Uterus (tissue), 2 donors: ENCODE measurements at regions not wholly inside any gene's neighbourhood (a gene's known extent, or its start where the extent isn't known, plus 50 kb on each side); places are given as distances from the start of the nearest gene placed in this dataset.

ENCODE experiments used
- CTCF ChIP-seq, 4 experiments: fragments of 200-600 bp in 2 of 4; fragments of 450-650 bp in 2 of 4; sonication (generic) in 2 of 4; IDR thresholded peaks; one replicate each; pipeline ENCODE4 v1.5.1; 2016 to 2019; ENCODE audit warnings: antibody characterized with exemption in 4 of 4, mild to moderate bottlenecking in 2 of 4, moderate library complexity in 1 of 4
- POLR2A ChIP-seq, 2 donors: fragments of 450-650 bp; IDR thresholded peaks; one replicate each; pipeline ENCODE4 v1.6.1; 2016; ENCODE audit warnings: antibody characterized with exemption in 2 of 2, mild to moderate bottlenecking in 1 of 2, moderate library complexity in 1 of 2

GRCh38 chr7:81280531-81280930 lies 361.7 kb upstream of the SEMA3C start:
- TF ChIP-seq CTCF (IDR thresholded peaks at IDR 0.05): no peak
- TF ChIP-seq POLR2A (IDR thresholded peaks at IDR 0.05): no peak
